ENCODE measurements at regions not wholly inside any gene's neighbourhood (a gene's known extent, or its start where the extent isn't known, plus 50 kb on each side); places are given as distances from the start of the nearest gene placed in this dataset.

GRCh38 chr2:8024506-8024905 lies 657.4 kb upstream of the ID2 start:
- Histone ChIP-seq H3K4me3 (ENCODE audit: low read length, poor library complexity, severe bottlenecking) (no peak overlapping the region), H3K27me3 (ENCODE audit: insufficient read depth, low read length, poor library complexity, severe bottlenecking) (no peaks in the 10 kb centered on the region), H3K4me2 (ENCODE audit: low read depth, low read length, poor library complexity, severe bottlenecking) (no peak overlapping the region), H2AFZ (ENCODE audit: low read length) (no peak overlapping the region), H3K36me3 (ENCODE audit: insufficient read depth, low read length) (no peaks in the 10 kb centered on the region), H4K20me1 (ENCODE audit: insufficient read depth, low read length, poor library complexity, severe bottlenecking) (no peaks in the 10 kb centered on the region), H3F3A (ENCODE audit: low read depth) (no peaks in the 10 kb centered on the region), H3K9me3 (ENCODE audit: insufficient read depth, low read depth, low read length) (no peaks in the 10 kb centered on the region), H3K4me1 (ENCODE audit: insufficient read depth, low read length, poor library complexity, severe bottlenecking) (peaks cover 4% of the 10 kb centered on the region), H3K79me2 (ENCODE audit: insufficient read depth, low read length) (no peaks in the 10 kb centered on the region), H3K9me2 (replicated peaks; ENCODE audit: low read depth, low read length) (no peaks in the 10 kb centered on the region), H3K9ac (ENCODE audit: low read depth, low read length, poor library complexity, severe bottlenecking) (no peak overlapping the region)
- TF ChIP-seq CTCF (conservative IDR thresholded peaks at IDR 0.05; ENCODE audit: low read length) (no peak), EZH2phosphoT487 (IDR thresholded peaks at IDR 0.05; ENCODE audit: borderline replicate concordance) (no peak)

GRCh38 chr2:8026381-8026780 lies 655.5 kb upstream of the ID2 start:
- no peak overlapping the region for H3K4me3 ChIP-seq (ENCODE audit: low read length, poor library complexity, severe bottlenecking)
- H2AFZ ChIP-seq (ENCODE audit: low read length) = no peak overlapping the region
- peaks cover 4% of the 10 kb centered on the region for H3K4me1 ChIP-seq (ENCODE audit: insufficient read depth, low read length, poor library complexity, severe bottlenecking)
- no peak for TF ChIP-seq CTCF (conservative IDR thresholded peaks at IDR 0.05; ENCODE audit: low read length)
- TF ChIP-seq EZH2phosphoT487 (IDR thresholded peaks at IDR 0.05; ENCODE audit: borderline replicate concordance) = no peak
- H3F3A ChIP-seq (ENCODE audit: low read depth) = no peaks in the 10 kb centered on the region
- no peak overlapping the region for H3K9ac ChIP-seq (ENCODE audit: low read depth, low read length, poor library complexity, severe bottlenecking)
- H3K9me3 ChIP-seq (ENCODE audit: insufficient read depth, low read depth, low read length) = no peaks in the 10 kb centered on the region
- H3K79me2 ChIP-seq (ENCODE audit: insufficient read depth, low read length) = no peaks in the 10 kb centered on the region
- H3K9me2 ChIP-seq (replicated peaks; ENCODE audit: low read depth, low read length) = no peaks in the 10 kb centered on the region
- no peaks in the 10 kb centered on the region for H3K27me3 ChIP-seq (ENCODE audit: insufficient read depth, low read length, poor library complexity, severe bottlenecking)
- H4K20me1 ChIP-seq (ENCODE audit: insufficient read depth, low read length, poor library complexity, severe bottlenecking) = no peaks in the 10 kb centered on the region
- no peak overlapping the region for H3K4me2 ChIP-seq (ENCODE audit: low read depth, low read length, poor library complexity, severe bottlenecking)
- H3K36me3 ChIP-seq (ENCODE audit: insufficient read depth, low read length) = no peaks in the 10 kb centered on the region

- Histone ChIP-seq H3K4me1 (ENCODE audit: insufficient read depth, low read length, poor library complexity, severe bottlenecking) (peaks cover 4% of the 10 kb centered on the region), H3K79me2 (ENCODE audit: insufficient read depth, low read length) (no peaks in the 10 kb centered on the region), H3F3A (ENCODE audit: low read depth) (no peaks in the 10 kb centered on the region), H3K4me2 (ENCODE audit: low read depth, low read length, poor library complexity, severe bottlenecking) (no peak overlapping the region), H3K27me3 (ENCODE audit: insufficient read depth, low read length, poor library complexity, severe bottlenecking) (no peaks in the 10 kb centered on the region), H3K36me3 (ENCODE audit: insufficient read depth, low read length) (no peaks in the 10 kb centered on the region), H3K4me3 (ENCODE audit: low read length, poor library complexity, severe bottlenecking) (no peak overlapping the region), H4K20me1 (ENCODE audit: insufficient read depth, low read length, poor library complexity, severe bottlenecking) (no peaks in the 10 kb centered on the region), H3K9me3 (ENCODE audit: insufficient read depth, low read depth, low read length) (no peaks in the 10 kb centered on the region), H3K9ac (ENCODE audit: low read depth, low read length, poor library complexity, severe bottlenecking) (no peak overlapping the region), H3K9me2 (replicated peaks; ENCODE audit: low read depth, low read length) (no peaks in the 10 kb centered on the region), H2AFZ (ENCODE audit: low read length) (no peak overlapping the region)
- no peak for TF ChIP-seq EZH2phosphoT487 (IDR thresholded peaks at IDR 0.05; ENCODE audit: borderline replicate concordance)
- TF ChIP-seq CTCF (conservative IDR thresholded peaks at IDR 0.05; ENCODE audit: low read length) = no peak
These were observed 654.5 kb upstream of the ID2 start for GRCh38 chr2:8027387-8027786.

All from Loucy (cell line).